A549 (cell line): ENCODE measurements at regions not wholly inside any gene's neighbourhood (a gene's known extent, or its start where the extent isn't known, plus 50 kb on each side); places are given as distances from the start of the nearest gene placed in this dataset.

Experiments
- CTCF ChIP-seq: fragments of >200 bp; sonication (Bioruptor Twin); formaldehyde crosslinking; IDR thresholded peaks from 3 replicates; pipeline ENCODE4 v1.5.1; 2016
- EP300 ChIP-seq, 2 experiments: fragments of >200 bp; sonication (Bioruptor Twin); formaldehyde crosslinking; IDR thresholded peaks; 2 replicates in 1 of 2; 3 replicates in 1 of 2; pipeline ENCODE4 v1.6.1; 2016 to 2017
- HDAC2 ChIP-seq: fragments of 200-600 bp; sonication (generic); IDR thresholded peaks from 2 replicates; pipeline ENCODE4 v1.6.1; 2016
- HOXB13 ChIP-seq: fragments of 250-450 bp; sonication (Bioruptor Pico); IDR thresholded peaks from 2 replicates; pipeline ENCODE4 v1.5.0; 2020; ENCODE audit warnings: low read depth, mild to moderate bottlenecking, moderate library complexity
- HOXB5 ChIP-seq: fragments of 250-450 bp; sonication (Bioruptor Pico); IDR thresholded peaks from 2 replicates; pipeline ENCODE4 v1.5.0; 2020; ENCODE audit warnings: mild to moderate bottlenecking, moderate library complexity
- MAX ChIP-seq: IDR thresholded peaks from 2 replicates; pipeline ENCODE4 v1.6.1; 2012
- NFE2L2 ChIP-seq: fragments of 150-350 bp; conservative IDR thresholded peaks from 2 replicates; pipeline ENCODE4 v1.6.1; 2014; ENCODE audit warnings: low read length
- POLR2A ChIP-seq: IDR thresholded peaks from 2 replicates; pipeline ENCODE4 v1.6.1; 2012; ENCODE audit warnings: mild to moderate bottlenecking, low read length
- RFX5 ChIP-seq: fragments of 450-650 bp; IDR thresholded peaks from 2 replicates; pipeline ENCODE4 v1.7.1; 2014; ENCODE audit warnings: antibody characterized with exemption, mild to moderate bottlenecking, moderate library complexity

GRCh38 chrX:39008549-39008948 lies 207.3 kb downstream of the MID1IP1 start:
- TF ChIP-seq CTCF (no peak), HOXB13 (CRISPR knock-in tag) (no peak), POLR2A (no peak), HDAC2 (no peak), HOXB5 (CRISPR knock-in tag) (no peak), RFX5 (no peak), EP300 (IDR thresholded peaks at IDR 0.05) (no peak), NFE2L2 (no peak), MAX (no peak)
